ENCODE measurements at regions not wholly inside any gene's neighbourhood (a gene's known extent, or its start where the extent isn't known, plus 50 kb on each side); places are given as distances from the start of the nearest gene placed in this dataset.

DNA sequence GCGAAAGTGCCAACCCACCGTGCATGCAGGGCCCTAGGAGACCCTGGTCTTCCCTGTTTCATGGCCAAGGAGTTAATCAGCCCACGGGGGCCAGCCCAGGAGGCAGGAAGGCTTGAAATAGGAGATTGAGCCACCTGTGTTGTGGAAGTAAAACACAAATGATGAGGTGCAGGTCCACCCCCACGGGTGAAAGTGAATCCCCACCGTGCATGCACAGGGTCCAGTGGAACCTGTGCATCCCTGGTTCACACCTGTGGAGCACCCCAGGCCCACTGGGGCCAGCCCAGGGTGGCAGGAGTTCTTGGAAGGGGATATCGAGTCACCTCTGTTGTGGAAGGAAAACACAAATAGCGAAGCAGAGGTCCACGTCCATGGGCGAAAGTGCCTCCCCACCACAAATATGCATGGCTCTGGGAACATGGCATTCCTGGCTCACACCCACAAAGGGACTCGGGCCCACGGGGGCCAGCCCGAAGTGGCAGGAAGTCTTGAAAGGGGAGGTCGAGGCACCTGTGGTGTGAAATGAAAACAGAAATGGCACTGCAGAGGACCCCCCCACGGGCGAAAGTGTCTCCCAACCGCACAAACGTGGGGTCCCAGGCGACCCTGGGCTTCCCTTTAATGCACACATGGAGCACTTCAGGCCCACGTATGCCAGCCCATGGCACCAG is 381.5 kb downstream of the ALG10 start:
- H3K9me3 ChIP-seq = peaks cover 0 to 36% of the 10 kb centered on the region in 2 donors
- no peaks in the 10 kb centered on the region for H3K27me3 ChIP-seq
- no peak overlapping the region for H3K27ac ChIP-seq
- TF ChIP-seq, protein P1, sequence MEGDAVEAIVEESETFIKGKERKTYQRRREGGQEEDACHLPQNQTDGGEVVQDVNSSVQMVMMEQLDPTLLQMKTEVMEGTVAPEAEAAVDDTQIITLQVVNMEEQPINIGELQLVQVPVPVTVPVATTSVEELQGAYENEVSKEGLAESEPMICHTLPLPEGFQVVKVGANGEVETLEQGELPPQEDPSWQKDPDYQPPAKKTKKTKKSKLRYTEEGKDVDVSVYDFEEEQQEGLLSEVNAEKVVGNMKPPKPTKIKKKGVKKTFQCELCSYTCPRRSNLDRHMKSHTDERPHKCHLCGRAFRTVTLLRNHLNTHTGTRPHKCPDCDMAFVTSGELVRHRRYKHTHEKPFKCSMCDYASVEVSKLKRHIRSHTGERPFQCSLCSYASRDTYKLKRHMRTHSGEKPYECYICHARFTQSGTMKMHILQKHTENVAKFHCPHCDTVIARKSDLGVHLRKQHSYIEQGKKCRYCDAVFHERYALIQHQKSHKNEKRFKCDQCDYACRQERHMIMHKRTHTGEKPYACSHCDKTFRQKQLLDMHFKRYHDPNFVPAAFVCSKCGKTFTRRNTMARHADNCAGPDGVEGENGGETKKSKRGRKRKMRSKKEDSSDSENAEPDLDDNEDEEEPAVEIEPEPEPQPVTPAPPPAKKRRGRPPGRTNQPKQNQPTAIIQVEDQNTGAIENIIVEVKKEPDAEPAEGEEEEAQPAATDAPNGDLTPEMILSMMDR (IDR thresholded peaks at IDR 0.05) = no peak
- H3K4me3 ChIP-seq = no peak overlapping the region
- no peaks in the 10 kb centered on the region for H3K4me1 ChIP-seq
- no peaks in the 10 kb centered on the region for H3K36me3 ChIP-seq
- peak; percentile 46 for DNase-seq (ENCODE audit: low spot score)

DNA sequence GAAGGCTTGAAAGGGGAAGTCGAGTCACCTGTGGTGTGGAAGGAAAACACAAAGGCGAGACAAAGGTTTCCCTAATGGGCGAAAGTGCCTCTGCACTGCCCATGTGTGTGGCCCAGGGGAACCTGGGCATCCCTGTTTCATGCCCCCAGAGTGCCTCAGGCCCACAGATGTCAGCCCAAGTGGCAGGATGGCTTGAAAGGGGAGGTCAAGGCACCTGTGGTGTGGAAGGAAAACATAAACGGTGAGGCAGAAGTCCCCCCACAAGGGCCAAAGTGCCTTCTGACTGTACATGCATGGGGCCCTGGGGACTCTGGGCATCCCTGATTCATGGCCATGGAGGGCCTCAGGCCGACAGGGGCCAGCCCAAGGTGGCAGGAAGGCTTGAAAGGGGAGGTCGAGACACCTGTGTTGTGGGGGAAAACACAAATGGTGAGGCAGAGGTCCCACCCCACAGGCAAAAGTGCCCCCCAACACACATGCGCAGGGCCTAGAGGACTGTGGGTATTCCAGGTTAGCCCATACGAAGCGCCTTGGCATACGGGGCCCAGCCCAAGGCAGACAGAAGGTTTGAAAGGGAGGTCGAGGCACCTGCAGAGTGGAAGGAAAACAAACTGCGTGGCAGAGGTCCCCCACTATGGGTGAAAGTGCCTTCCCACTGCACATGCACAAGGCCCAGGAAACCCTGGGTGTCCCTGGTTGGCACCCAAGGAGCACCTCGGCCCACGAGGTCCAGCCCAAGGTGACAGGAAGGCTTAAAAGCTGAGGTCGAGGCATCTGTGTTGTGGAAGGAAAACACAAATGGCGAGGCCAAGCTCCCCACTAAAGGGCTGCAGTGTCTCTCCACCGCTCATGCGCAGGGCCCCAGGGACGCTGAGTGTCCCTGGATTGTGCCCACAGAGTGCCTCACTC is 382.3 kb downstream of the ALG10 start:
- H3K36me3 ChIP-seq = no peaks in the 10 kb centered on the region
- H3K4me1 ChIP-seq = no peaks in the 10 kb centered on the region
- H3K27me3 ChIP-seq = no peaks in the 10 kb centered on the region
- H3K27ac ChIP-seq = no peak overlapping the region
- DNase-seq (ENCODE audit: low spot score) = peak; percentile 34
- H3K9me3 ChIP-seq = peaks cover 0 to 44% of the 10 kb centered on the region in 2 donors
- TF ChIP-seq, protein P1 (IDR thresholded peaks at IDR 0.05) = no peak
- no peak overlapping the region for H3K4me3 ChIP-seq

DNA sequence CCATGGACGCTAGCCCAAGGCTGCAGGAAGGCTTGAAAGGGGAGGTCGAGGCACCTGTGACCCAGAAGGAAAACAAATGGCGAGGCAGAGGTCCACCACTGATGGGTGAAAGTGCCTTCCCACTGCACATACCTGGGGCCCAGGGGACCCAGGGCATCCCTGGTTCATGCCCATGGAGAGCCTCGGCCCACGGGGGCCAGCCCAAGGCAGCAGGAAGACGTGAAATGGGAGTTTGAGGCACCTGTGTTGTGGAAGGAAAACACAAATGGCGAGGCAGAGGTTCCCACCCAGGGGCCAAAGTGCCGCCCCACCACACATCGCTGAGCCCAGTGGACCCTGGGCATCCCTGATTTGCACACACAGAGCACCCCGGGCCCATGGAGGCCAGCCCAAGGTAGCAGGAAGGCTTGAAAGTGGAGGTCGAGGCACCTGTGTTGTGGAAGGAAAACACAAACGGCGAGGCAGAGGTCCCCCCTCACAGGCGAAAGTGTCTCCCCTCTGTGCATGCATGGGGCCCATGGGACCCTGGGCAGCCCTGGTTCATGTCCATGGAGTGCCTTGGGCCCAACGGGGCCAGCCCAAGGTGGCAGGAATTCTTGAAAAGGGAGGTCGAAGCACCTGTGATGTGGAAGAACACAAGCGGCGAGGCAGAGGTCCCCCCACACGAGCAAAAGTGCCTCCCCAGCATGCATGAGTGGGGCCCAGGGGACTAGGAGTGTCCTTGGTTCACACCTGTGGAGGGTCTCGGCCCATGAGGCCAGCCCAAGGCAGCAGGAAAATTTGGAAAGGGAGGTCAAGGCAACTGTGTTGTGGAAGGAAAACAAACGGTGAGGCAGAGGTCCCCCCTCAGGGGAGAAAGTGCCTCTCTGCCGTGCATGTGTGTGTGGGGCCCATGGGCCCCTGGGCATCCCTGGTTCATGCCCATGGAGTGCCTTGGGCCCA is 383.3 kb downstream of the ALG10 start:
- Histone ChIP-seq H3K9me3 (peaks cover 2 to 54% of the 10 kb centered on the region in 2 donors), H3K36me3 (no peaks in the 10 kb centered on the region), H3K27me3 (no peaks in the 10 kb centered on the region), H3K27ac (no peak overlapping the region), H3K4me3 (no peak overlapping the region), H3K4me1 (no peaks in the 10 kb centered on the region)
- TF ChIP-seq, protein P1 (IDR thresholded peaks at IDR 0.05) = no peak
- peak; percentile 28 for DNase-seq (ENCODE audit: low spot score)

DNA sequence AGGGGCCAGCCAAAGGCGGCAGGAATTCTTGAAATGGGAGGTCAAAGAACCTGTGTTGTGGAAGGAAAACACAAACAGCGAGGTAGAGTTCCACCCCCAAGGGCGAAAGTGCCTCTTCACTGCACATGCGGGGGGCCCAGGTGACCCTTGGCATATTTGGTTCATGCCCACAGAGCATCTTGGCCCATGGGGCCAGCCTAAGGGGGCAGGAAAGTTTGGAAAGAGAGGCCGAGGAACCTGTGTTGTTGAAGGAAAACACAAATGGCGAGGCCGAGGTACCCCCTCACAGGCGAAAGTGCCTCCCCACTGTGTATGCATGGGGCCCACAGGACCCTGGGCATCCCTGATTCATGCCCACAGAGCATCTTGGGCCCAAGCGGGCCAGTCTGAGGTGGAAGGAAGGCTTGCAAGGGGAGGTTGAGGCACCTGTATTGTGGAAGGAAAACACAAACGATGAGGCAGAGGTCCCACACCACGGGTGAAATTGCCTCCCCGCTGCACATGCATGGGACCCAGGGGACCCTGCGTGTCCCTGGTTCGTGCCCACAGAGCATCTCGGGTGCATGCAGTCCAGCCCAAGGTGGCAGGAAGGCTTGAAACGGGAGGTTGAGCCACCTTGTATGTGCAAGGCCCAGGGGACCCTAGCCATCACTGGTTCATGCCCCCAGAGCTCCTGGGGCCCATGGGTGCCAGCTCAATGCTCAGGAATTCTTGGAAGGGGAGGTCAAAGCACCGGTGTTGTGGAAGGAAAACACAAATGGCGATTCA is 384.1 kb downstream of the ALG10 start:
- DNase-seq (ENCODE audit: low spot score) = peak; percentile 21
- no peaks in the 10 kb centered on the region for H3K27me3 ChIP-seq
- H3K9me3 ChIP-seq = peaks cover 7 to 62% of the 10 kb centered on the region in 2 donors
- no peaks in the 10 kb centered on the region for H3K36me3 ChIP-seq
- H3K4me3 ChIP-seq = no peak overlapping the region
- no peaks in the 10 kb centered on the region for H3K4me1 ChIP-seq
- TF ChIP-seq, protein P1 (IDR thresholded peaks at IDR 0.05) = no peak
- H3K27ac ChIP-seq = no peak overlapping the region

DNA sequence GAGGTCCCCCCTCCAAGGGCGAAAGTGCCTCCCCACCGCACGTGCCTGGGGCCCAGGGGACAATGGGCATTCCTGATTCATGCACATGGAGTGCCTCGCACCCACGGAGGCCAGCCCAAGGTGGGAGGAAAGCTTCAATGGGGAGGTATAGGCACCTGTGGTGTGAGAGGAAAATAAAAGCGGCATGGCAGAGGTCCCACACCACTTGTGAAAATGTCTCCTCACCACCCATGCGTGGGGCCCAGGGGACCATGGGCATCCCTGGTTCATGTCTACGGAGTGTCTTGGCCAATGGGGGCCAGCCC is 384.7 kb downstream of the ALG10 start:
- no peak overlapping the region for H3K27ac ChIP-seq
- no peak overlapping the region for H3K4me3 ChIP-seq
- TF ChIP-seq, protein P1 (IDR thresholded peaks at IDR 0.05) = no peak
- H3K4me1 ChIP-seq = no peaks in the 10 kb centered on the region
- DNase-seq (ENCODE audit: low spot score) = no peak
- H3K9me3 ChIP-seq = peaks cover 7 to 67% of the 10 kb centered on the region in 2 donors
- H3K36me3 ChIP-seq = no peaks in the 10 kb centered on the region
- H3K27me3 ChIP-seq = no peaks in the 10 kb centered on the region

Data from right atrium auricular region (tissue), 2 donors.